ENCODE measurements at regions not wholly inside any gene's neighbourhood (a gene's known extent, or its start where the extent isn't known, plus 50 kb on each side); places are given as distances from the start of the nearest gene placed in this dataset.
"Not testable (repeated sequence)": the region's sequence is repeated elsewhere in the genome, so short reads cannot be mapped to it uniquely, and the experiment has no call there.

DNA sequence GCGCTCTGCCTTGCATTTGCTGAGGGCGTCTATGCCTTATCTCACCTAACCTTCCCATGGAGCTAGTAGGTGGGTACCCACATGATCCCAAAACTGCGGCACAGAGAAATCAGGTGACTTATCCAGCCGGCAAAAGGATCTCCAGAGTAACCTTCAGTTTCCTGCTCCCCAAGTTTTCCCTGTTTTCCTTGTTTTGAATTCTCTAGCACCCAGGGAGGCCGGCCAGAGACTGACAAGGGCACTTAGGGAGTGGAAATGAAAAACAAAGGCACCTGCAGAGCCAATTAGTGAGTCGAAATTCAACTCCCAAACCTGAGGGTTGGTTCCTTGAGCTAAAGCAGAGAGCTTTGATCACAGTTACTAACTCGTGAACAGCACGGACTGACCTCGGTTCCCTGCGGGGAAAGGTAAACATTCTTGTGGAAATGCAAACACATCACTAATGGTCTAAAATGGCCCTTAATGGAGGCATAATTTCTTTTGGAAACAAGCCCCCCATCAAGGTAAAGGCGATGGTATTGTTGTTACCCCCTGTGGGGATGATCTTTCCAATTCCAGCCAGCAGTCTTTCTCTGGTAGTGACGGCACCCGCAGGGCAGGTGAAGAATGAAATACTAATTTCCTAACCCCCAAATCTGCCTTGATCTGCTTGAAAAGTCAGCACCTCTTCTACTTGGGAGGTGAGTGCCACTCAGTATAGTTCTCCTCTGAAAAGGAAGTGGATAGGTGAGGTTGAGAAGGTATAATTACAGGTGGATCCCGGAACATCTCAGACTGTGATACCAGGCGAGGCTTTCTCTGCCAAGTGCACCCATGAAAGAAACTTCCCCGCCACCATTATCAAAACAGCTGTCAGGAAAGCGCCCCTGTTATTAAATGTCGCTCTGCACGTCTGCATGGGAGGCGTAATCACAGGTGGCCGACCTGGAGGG lies 365.6 kb upstream of the AUTS2 start:
- no peak for DNase-seq
- Histone ChIP-seq H3K9me3 (no peaks in the 10 kb centered on the region), H3K27me3 (no peaks in the 10 kb centered on the region), H3K36me3 (no peaks in the 10 kb centered on the region), H3K4me3 (no peak overlapping the region)

DNA sequence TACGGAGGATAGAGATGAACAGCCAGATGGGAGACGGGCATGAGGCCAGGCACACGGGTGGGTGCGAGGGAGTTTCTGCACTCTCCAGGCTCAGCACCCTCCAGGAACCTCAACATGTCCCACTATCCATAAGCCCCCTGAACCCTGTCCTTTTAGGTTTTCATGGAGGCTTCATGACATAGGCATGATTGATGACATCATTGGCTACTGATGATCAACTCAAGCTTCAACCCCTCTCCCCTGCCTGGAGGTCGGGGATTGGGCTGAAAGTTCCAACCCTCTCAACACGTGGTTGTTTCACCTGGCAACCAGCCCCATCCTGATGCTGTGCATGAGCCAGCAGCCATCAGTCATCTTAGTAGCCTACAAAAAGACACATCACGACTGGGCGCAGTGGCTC lies 360.7 kb upstream of the AUTS2 start:
- no peak for DNase-seq
- Histone ChIP-seq H3K9me3 (no peaks in the 10 kb centered on the region), H3K4me3 (no peak overlapping the region), H3K36me3 (no peaks in the 10 kb centered on the region), H3K27me3 (no peaks in the 10 kb centered on the region)

DNA sequence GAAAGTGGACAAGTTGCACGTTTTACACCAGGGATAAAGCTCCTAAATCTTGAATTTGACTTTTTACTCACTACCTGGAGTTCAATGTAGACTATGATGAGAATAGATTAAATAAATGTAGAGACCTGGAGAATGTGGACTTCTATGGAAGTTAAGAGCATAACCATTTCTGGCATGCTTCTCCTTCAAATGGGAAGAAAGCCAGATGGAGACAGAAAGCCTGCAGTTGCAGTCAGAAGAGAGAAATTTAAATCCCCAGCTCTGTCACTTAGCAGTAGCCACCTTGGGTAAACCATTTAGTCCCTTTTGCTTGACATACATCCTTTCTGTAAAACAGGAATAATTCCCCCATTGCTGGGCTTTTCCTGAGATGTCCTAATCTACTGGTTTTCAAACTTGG lies 355.3 kb upstream of the AUTS2 start:
- DNase-seq: no peak
- no peaks in the 10 kb centered on the region for H3K9me3 ChIP-seq
- no peak overlapping the region for H3K4me3 ChIP-seq
- no peaks in the 10 kb centered on the region for H3K36me3 ChIP-seq
- H3K27me3 ChIP-seq: no peaks in the 10 kb centered on the region

DNA sequence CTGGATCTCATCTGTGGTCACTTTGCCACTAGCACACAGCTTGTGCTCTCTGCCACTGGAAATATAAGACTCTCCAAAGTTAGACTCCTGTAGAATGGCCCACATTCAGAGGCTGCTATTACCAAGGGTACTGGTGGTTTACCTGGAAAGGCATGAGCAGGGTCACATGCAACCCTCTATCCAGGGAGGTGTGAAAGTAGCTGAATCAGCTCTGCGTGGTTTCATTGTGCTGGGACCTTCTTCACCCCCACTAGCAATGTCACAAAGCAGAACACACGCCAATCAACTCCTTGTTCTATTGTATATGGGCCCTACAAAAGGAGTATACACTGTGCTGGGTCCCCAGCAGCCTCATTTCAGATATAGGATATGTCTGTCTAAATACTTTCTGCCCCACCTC lies 353.6 kb upstream of the AUTS2 start:
- H3K27me3 ChIP-seq: no peaks in the 10 kb centered on the region
- H3K36me3 ChIP-seq: no peaks in the 10 kb centered on the region
- DNase-seq: no peak
- H3K4me3 ChIP-seq: no peak overlapping the region
- H3K9me3 ChIP-seq: no peaks in the 10 kb centered on the region

DNA sequence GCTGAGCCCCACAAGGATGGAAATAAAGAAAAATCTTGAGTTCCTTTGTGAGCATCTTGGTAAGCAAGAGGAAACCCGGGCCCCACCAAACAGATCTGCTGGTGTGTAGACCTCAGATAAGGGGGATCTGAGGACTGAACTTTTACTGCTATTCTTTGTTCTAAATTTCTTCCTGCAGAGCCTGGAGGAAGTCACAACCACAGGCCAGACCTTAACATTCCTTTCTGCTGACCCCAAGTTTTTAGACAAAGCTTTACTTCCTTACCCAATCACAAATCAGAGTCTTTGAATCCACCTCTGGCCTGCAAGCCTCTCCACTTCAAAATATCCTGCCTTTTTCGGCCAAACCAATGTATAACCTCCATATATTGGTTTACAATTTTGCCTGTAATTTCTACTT lies 352.6 kb upstream of the AUTS2 start:
- DNase-seq: no peak

DNA sequence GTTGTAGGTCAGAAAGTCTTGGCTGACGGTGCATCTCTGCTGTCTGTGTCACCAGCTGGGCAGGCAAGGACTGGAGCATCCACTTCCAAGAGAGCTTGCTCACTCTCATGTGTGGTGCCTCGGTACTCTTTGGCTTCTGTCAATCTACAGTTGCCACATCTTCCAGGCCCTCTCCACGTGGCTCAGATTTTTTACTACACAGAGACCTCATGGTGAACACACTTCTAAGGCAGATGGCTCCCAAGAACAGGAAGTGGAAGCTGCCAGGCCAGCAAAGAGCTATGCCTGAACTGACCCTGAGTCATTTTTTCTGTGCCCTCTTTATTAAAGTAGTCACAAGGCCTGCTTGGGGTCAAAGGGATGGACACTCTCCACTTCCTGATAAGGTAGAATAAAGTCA lies 351.5 kb upstream of the AUTS2 start:
- H3K4me3 ChIP-seq: no peak overlapping the region
- H3K36me3 ChIP-seq: no peaks in the 10 kb centered on the region
- H3K27me3 ChIP-seq: no peaks in the 10 kb centered on the region
- no peaks in the 10 kb centered on the region for H3K9me3 ChIP-seq
- peak; percentile 4 for DNase-seq

More for the DNA sequence above, 352.6 kb upstream of the AUTS2 start:
- Histone ChIP-seq H3K9me3 (no peaks in the 10 kb centered on the region), H3K36me3 (no peaks in the 10 kb centered on the region), H3K4me3 (no peak overlapping the region), H3K27me3 (no peaks in the 10 kb centered on the region)

DNA sequence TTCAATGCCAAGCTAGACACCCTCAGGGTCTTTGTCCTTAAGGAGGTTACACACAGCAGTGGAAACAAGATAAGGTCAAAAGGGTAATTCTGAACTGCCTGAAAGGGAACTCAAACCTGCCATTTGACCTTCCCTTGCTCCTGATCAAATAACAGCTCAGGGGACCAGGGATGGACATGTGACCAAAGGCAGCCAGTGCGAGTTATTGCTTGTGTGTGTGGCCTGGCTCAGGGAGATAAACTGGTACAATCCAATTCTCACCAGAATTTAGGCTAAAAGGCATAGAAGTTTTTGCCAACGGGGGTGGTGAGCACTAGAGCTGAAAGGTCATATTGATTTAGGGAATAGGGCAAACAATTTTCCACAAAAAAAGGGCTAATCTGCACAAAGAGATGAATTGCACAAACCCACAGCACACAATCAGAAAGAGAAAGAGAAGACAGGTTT lies 349.9 kb upstream of the AUTS2 start:
- not testable (repeated sequence) for DNase-seq, H3K36me3 ChIP-seq, H3K9me3 ChIP-seq

DNA sequence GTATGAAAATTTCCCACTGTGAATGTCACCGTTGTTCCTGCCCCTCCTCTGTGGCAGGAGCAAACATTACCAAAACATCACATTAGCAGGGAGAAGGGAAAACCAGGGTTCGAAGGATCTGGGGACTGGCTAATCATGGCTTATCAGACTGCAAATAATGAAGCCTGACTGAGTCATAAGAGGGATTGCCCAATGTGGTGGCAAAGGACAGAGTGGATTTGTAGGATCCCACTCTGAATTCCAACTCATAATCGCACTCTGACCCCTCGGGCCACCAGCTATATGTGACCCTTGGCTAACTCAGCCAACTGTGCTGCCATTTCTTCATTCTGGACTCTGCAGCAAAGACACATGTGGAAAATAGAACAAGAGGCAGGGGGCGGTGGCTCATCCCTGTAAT lies 347.3 kb upstream of the AUTS2 start:
- H3K27me3 ChIP-seq: no peaks in the 10 kb centered on the region
- H3K9me3 ChIP-seq: no peaks in the 10 kb centered on the region
- no peak overlapping the region for H3K4me3 ChIP-seq
- DNase-seq: no peak
- H3K36me3 ChIP-seq: no peaks in the 10 kb centered on the region

More for the DNA sequence above, 349.9 kb upstream of the AUTS2 start:
- not testable (repeated sequence) for H3K27me3 ChIP-seq, H3K4me3 ChIP-seq

DNA sequence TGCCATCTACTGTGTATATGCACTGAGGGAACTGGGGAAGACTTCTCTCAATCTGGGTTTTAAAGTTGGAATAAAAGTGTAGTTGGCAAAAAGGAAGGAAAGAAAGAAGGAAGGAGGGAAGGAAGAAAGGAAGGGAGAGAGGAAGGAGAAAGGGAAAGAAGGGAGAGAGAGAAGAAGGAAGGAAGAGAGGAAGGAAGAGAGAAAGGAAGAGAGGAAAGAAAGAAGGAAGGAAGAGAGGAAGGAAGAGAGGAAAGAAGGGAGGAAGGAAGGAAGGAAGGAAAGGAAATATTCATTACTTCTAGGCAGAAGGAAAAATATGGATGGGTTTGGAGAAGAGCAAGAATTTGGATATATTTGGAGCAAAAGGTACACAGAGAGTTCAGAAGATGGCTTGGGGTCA lies 343.6 kb upstream of the AUTS2 start:
- no peak for DNase-seq
- H3K36me3 ChIP-seq: no peaks in the 10 kb centered on the region
- no peak overlapping the region for H3K4me3 ChIP-seq
- no peaks in the 10 kb centered on the region for H3K9me3 ChIP-seq
- H3K27me3 ChIP-seq: no peaks in the 10 kb centered on the region

DNA sequence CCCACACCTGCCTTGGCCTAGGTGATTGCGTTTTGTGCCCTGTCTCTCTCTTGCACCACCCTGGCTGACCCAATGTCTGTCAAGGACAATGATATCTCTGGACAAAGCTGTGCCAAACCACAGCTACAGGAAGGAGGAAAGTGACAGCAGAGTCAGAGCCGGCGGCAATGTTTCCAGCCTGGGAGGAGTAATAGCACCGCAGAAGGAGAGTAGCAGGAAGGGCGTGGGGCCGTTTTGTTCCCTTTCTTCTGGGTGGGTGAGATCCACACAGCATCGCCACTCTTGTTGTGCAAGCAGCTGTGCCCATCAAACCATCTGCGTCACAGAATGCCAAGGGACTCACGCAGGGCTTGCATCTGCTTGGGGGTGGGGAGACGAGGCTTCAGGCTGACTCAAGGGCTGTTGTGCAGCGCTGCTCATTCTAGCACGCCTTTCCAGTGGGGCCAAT lies 341.6 kb upstream of the AUTS2 start:
- no peak for DNase-seq
- H3K27me3 ChIP-seq: no peaks in the 10 kb centered on the region

DNA sequence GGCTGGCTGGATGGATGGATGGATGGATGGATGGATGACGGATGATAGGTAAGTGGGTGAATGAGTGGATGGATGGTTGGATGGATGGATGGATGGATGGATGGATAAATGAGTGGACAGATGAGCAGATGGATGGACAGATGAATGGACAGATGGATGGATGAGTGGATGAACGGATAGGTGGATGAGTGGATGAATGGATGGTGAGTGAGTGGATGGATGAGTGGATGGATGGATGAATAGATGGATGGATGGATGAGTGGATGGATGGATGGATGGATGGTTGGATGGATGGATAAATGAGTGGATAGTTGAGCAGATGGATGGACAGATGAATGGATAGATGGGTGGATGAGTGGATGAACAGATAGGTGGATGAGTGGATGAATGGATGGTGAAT lies 340.7 kb upstream of the AUTS2 start:
- Histone ChIP-seq H3K27me3 (no peaks in the 10 kb centered on the region), H3K36me3 (no peaks in the 10 kb centered on the region), H3K9me3 (no peaks in the 10 kb centered on the region), H3K4me3 (no peak overlapping the region)
- no peak for DNase-seq

More for the DNA sequence above, 341.6 kb upstream of the AUTS2 start:
- Histone ChIP-seq H3K9me3 (no peaks in the 10 kb centered on the region), H3K36me3 (no peaks in the 10 kb centered on the region), H3K4me3 (no peak overlapping the region)

DNA sequence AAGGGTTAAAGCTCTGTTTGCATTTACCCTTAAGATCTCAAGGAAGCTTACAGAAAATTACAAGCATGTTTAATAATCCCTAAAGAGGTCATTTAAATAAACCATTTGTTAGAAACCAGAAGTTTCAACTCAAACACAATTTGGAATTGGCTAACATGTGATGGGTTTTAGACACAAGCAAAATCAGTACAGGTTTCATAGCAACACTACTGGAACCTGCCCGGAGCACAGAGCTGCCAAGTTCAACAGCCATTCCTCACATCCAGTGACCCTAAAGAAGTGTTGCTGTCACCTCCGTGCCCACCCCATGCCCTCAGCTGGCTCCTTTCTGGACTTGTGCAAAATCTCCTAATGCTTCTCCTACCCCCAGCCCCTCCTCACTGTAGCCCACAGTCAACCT lies 338.8 kb upstream of the AUTS2 start:
- H3K4me3 ChIP-seq: no peak overlapping the region
- H3K36me3 ChIP-seq: no peaks in the 10 kb centered on the region
- no peak for DNase-seq
- no peaks in the 10 kb centered on the region for H3K9me3 ChIP-seq
- no peaks in the 10 kb centered on the region for H3K27me3 ChIP-seq

DNA sequence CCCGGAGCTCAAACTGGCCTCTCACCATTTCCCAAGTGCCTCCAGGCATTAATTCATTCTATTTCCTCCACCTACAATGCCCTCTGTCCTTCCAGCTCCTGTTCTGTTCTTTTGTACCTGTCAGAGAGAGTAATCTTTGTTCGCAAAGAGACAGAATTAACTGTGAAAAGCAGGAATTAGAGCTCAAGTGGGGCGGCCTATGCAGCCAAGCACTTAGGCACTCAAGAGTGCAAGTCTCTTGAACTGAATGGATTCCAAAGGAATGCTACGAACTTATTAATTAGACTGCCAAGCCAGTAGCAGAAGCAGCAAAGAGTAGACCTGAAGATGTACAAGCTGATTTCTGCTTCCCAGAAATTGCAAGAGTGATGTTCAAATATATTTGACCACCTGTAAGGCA lies 338.3 kb upstream of the AUTS2 start:
- Histone ChIP-seq H3K4me3 (no peak overlapping the region), H3K27me3 (no peaks in the 10 kb centered on the region), H3K36me3 (no peaks in the 10 kb centered on the region), H3K9me3 (no peaks in the 10 kb centered on the region)
- DNase-seq: no peak

DNA sequence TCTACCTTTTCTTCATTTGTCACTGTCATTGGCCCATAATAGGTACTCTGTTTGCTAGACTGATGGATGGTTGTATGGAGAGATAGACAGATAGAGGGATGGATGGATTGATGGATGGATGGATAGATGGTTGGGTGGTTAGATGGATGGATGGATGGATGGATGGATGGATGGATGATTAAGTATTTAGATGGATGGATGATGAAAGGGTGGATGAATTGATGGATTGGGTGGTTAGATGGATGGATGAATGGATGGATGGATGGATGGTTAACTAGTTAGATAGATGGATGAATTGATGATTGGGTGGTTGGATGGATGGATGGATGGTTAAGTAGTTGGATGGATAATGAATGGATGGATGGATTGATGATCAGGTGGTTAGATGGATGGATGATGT lies 334.7 kb upstream of the AUTS2 start:
- H3K4me3 ChIP-seq: no peak overlapping the region
- H3K27me3 ChIP-seq: no peaks in the 10 kb centered on the region
- no peak for DNase-seq
- H3K36me3 ChIP-seq: no peaks in the 10 kb centered on the region
- H3K9me3 ChIP-seq: no peaks in the 10 kb centered on the region

DNA sequence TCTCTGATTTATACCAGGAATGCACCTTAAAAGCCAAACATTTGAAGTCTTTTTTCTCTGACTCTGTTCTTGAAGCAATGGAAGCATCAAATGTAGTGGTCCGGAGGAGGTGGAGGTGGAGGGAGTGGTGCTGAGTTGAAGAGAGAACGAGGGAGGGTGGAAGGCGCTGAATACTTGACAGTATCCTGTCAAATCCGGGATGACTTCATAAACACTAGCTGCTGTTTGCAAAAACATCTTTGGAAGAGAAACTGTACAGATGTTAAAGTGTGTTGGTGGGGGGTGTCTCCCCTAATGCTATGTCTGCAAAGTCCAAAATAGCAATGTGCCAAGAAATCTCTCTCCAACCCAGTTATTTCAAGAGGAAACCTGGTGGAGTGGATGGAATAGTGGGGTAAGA lies 328.5 kb upstream of the AUTS2 start:
- H3K9me3 ChIP-seq: no peaks in the 10 kb centered on the region
- H3K4me3 ChIP-seq: no peak overlapping the region
- no peak for DNase-seq
- no peaks in the 10 kb centered on the region for H3K36me3 ChIP-seq
- no peaks in the 10 kb centered on the region for H3K27me3 ChIP-seq

DNA sequence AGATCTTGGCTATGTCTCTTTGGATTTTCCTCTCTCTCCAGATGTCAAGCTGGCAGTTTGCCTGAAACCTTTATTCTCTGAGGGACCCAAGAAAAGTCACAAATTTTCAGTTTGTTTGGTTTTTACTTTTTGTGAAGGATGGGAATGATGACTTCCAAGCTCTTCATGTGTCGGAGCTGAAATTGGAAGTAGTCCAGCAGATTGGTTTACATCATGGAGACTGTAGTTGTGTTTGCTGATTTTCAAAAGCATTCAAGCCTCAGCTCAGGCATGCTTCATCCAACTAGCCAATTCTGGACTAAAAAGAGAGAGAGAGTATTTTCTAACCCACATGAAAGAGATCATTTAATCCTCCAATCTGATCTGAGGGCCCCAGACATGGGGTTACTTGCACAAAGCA lies 326.2 kb upstream of the AUTS2 start:
- H3K9me3 ChIP-seq: no peaks in the 10 kb centered on the region
- DNase-seq: no peak
- no peaks in the 10 kb centered on the region for H3K27me3 ChIP-seq
- no peaks in the 10 kb centered on the region for H3K36me3 ChIP-seq
- no peak overlapping the region for H3K4me3 ChIP-seq

DNA sequence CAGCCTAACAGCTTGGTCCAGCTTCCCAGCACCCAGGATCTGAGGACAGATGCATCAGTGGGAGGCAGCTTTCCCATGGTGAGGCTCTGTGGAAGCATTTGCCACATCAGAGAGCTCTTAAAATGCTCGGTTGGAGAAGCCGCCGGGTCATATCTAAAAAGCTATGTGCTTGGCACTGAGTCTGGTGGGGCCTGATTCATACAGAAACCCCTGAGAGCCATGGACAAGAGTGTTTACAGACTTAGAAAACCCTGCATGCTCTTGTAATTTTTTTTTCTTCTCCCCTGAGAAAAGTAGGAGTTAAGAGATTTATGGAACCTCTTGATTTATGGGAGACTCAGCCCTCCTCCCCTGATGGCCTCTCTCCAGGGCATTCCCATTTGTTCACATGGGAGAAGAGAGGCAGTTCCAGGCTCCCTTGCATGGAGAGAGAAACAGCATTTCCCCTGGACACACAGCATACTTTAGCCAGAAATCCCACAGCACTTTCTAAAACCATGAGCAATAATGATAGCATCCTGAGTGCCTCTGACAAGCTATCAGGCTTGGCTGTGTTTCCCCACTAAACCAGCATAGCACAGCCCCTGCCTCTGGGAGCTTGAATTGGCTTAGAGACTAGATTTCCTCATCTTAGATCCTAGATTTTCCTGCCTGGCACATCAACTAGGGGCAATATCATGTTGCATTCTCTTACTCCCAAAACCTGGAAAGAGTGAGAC lies 322.1 kb upstream of the AUTS2 start:
- Histone ChIP-seq H3K27me3 (no peaks in the 10 kb centered on the region), H3K36me3 (no peaks in the 10 kb centered on the region), H3K9me3 (no peaks in the 10 kb centered on the region), H3K4me3 (no peak overlapping the region)
- no peak for DNase-seq

DNA sequence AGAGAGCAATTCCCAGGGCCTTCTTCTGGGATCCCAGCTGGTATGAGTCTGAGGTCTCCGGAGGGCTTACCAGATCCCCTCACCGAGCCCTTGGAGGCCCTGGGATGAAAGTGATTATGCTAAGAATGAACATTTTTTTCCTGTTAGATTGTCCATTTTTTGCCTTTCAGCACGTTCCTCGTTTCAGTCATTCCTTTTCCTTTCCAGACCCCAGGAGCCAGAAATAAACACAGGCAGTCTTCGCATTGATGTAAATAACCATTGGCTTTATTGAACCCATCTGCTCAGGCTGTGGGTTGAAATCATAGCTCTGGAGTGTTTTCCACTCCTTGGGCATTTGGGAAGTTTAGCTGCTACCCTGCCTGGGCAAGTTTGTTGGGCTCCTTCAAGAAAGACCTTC lies 320.9 kb upstream of the AUTS2 start:
- no peak for DNase-seq
- no peaks in the 10 kb centered on the region for H3K36me3 ChIP-seq
- no peak overlapping the region for H3K4me3 ChIP-seq
- no peaks in the 10 kb centered on the region for H3K9me3 ChIP-seq
- no peaks in the 10 kb centered on the region for H3K27me3 ChIP-seq

Measured in MG63 (cell line).